ENCODE measurements at regions not wholly inside any gene's neighbourhood (a gene's known extent, or its start where the extent isn't known, plus 50 kb on each side); places are given as distances from the start of the nearest gene placed in this dataset.

DNA sequence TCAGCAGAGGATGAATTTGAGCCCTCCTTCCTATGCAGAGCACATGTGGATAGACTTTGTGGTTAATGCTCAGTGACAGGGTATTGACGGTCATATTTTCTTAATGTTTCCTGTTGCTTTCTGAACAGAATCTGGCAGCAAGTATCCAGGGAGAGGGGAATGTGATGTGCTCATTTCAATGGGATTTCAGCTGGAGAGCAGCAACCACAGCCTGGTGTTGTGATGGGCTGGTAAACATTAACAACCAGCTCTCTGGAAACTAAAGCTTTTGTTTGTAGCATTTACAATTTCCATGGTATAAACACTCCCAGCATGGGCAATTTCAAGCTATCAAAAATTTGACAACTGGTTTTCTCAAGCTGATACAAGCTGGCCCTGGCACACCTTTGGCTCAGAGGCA is 215.9 kb downstream of the SH2D4B start:
- intact Hi-C loops (cut with DNase I), result no loop called here
- no peak overlapping the region for H3K27ac ChIP-seq
- no peak for DNase-seq
- WGBS, 4 donors, result 53 to 79% (median 69%) methylated on average over 1 of the region's 1 CpG
- no peak for ATAC-seq
- no peaks in the 10 kb centered on the region for H3K36me3 ChIP-seq
- no peaks in the 10 kb centered on the region for H3K9me3 ChIP-seq
- no peaks in the 10 kb centered on the region for H3K4me1 ChIP-seq
- H3K4me3 ChIP-seq, result no peak overlapping the region
- TF ChIP-seq POLR2A (IDR thresholded peaks at IDR 0.05), result no peak
- TF ChIP-seq, protein P1, sequence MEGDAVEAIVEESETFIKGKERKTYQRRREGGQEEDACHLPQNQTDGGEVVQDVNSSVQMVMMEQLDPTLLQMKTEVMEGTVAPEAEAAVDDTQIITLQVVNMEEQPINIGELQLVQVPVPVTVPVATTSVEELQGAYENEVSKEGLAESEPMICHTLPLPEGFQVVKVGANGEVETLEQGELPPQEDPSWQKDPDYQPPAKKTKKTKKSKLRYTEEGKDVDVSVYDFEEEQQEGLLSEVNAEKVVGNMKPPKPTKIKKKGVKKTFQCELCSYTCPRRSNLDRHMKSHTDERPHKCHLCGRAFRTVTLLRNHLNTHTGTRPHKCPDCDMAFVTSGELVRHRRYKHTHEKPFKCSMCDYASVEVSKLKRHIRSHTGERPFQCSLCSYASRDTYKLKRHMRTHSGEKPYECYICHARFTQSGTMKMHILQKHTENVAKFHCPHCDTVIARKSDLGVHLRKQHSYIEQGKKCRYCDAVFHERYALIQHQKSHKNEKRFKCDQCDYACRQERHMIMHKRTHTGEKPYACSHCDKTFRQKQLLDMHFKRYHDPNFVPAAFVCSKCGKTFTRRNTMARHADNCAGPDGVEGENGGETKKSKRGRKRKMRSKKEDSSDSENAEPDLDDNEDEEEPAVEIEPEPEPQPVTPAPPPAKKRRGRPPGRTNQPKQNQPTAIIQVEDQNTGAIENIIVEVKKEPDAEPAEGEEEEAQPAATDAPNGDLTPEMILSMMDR (IDR thresholded peaks at IDR 0.05), result no peak
- peaks cover 0 to 5% (median 0%) of the 10 kb centered on the region in 9 donors for H3K27me3 ChIP-seq

DNA sequence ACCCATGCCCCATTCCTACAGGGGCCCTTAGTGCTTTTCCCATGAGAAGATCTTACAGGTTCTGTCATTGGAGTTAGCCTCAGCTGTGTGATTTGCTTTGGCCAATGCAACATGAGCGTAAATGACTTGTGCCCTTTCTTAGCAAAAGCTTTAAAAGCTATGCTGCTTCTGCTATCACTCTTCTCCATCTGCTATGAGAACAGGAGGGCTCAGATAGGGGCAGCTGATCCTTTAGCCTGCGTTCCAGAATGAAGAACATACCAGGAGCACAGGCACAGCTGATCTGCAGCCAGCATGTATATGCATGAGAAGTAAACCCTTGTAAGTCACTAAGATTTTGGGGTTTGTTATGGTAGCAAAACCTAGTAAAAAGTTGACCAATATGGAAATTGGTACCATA is 218.2 kb downstream of the SH2D4B start:
- no peak for ATAC-seq
- TF ChIP-seq, protein P1 (IDR thresholded peaks at IDR 0.05), result no peak
- TF ChIP-seq POLR2A (IDR thresholded peaks at IDR 0.05), result no peak
- H3K27ac ChIP-seq, result no peak overlapping the region
- H3K36me3 ChIP-seq, result no peaks in the 10 kb centered on the region
- intact Hi-C loops (cut with DNase I), result no loop called here
- no peak overlapping the region for H3K4me3 ChIP-seq
- no peaks in the 10 kb centered on the region for H3K4me1 ChIP-seq
- H3K27me3 ChIP-seq, result peaks cover 0 to 5% (median 0%) of the 10 kb centered on the region in 9 donors
- no peaks in the 10 kb centered on the region for H3K9me3 ChIP-seq
- WGBS, 4 donors, result 64 to 80% (median 73%) methylated on average over 2 of the region's 2 CpGs
- no peak for DNase-seq

DNA sequence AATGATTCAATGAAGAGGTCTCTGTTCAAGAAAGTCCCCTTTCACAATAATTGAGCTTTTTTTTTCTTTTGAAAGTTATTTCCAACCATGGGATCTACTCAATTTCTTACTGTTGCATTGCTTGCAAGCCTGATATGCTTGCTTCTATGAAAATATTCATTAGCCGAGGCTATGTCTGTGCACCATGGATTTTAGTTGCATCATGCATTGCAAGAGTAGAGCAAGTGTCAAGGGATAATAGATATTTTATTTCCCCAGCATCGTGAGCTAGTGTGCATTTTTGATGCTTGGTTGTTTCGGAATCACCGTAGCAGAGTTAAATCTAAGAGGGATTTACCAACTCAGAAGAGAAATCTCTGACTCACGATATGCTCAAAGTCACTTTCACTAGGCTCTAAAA is 222.0 kb downstream of the SH2D4B start:
- H3K4me1 ChIP-seq, result no peaks in the 10 kb centered on the region
- H3K27ac ChIP-seq, result no peak overlapping the region
- no peak overlapping the region for H3K4me3 ChIP-seq
- H3K9me3 ChIP-seq, result no peaks in the 10 kb centered on the region
- intact Hi-C loops (cut with DNase I), result no loop called here
- no peak for TF ChIP-seq POLR2A (IDR thresholded peaks at IDR 0.05)
- TF ChIP-seq, protein P1 (IDR thresholded peaks at IDR 0.05), result no peak
- H3K27me3 ChIP-seq, result no peaks in the 10 kb centered on the region
- 79 to 86% (median 83%) methylated on average over 5 of the region's 5 CpGs for WGBS, 4 donors
- H3K36me3 ChIP-seq, result no peaks in the 10 kb centered on the region
- ATAC-seq (no peak), DNase-seq (no peak)

DNA sequence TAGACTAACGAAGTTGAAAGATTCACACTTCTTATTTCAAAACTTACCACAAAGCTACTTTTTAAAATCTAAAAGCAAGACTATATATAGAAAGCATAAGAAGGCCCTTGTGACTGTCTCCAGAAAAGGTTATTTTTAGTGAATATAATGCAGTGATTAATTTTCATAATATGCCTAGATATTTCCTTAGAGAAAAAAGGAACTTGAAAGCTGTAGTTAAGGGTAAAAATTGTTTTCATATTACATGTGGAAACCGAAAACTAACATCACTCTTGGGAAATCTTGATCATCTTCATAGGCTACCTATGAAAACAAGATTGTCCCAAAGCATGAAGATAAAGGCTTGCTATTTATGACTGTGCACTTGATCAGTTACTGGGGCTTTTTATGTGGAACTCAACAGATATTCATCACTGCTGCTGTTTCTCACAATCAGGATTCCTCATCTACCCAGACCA is 223.2 kb downstream of the SH2D4B start:
- 54 to 62% (median 60%) methylated on average over 2 of the region's 2 CpGs for WGBS, 4 donors
- TF ChIP-seq, protein P1 (IDR thresholded peaks at IDR 0.05), result no peak
- no peak for TF ChIP-seq POLR2A (IDR thresholded peaks at IDR 0.05)
- ATAC-seq (no peak), DNase-seq (no peak)
- Histone ChIP-seq H3K27me3 (no peaks in the 10 kb centered on the region), H3K27ac (no peak overlapping the region), H3K36me3 (no peaks in the 10 kb centered on the region), H3K9me3 (no peaks in the 10 kb centered on the region), H3K4me3 (no peak overlapping the region), H3K4me1 (no peaks in the 10 kb centered on the region)
- intact Hi-C loops (cut with DNase I), result no loop called here
